ENCODE measurements at regions not wholly inside any gene's neighbourhood (a gene's known extent, or its start where the extent isn't known, plus 50 kb on each side); places are given as distances from the start of the nearest gene placed in this dataset.

DNA sequence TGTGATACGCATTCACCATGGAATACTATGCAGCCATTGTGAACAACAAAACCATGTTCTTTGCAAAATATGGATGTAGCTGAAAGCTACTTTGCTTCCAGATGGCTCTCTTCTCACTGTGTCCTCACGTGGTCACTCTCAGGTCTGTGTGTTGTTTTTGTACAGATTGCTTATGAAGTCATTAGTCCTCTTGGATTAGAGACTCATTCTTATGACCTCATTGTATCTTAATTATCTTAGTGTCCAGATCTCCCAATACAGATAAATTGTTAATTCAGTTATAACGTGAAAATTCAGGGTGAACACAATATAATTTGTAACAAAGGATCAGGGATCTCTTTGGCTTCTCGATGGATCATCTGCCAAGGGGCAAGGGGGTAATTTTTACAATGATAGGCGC is 100.4 kb upstream of the TOP3B start:
- TF ChIP-seq, protein P1, sequence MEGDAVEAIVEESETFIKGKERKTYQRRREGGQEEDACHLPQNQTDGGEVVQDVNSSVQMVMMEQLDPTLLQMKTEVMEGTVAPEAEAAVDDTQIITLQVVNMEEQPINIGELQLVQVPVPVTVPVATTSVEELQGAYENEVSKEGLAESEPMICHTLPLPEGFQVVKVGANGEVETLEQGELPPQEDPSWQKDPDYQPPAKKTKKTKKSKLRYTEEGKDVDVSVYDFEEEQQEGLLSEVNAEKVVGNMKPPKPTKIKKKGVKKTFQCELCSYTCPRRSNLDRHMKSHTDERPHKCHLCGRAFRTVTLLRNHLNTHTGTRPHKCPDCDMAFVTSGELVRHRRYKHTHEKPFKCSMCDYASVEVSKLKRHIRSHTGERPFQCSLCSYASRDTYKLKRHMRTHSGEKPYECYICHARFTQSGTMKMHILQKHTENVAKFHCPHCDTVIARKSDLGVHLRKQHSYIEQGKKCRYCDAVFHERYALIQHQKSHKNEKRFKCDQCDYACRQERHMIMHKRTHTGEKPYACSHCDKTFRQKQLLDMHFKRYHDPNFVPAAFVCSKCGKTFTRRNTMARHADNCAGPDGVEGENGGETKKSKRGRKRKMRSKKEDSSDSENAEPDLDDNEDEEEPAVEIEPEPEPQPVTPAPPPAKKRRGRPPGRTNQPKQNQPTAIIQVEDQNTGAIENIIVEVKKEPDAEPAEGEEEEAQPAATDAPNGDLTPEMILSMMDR (conservative IDR thresholded peaks at IDR 0.05; ENCODE audit: low read depth, low read length) = no peak
- no peak for TF ChIP-seq EZH2 (IDR thresholded peaks at IDR 0.05; ENCODE audit: borderline replicate concordance, low read depth, low read length, poor library complexity, severe bottlenecking)

All from A673 (cell line).